ENCODE measurements at regions not wholly inside any gene's neighbourhood (a gene's known extent, or its start where the extent isn't known, plus 50 kb on each side); places are given as distances from the start of the nearest gene placed in this dataset.
"Not testable (repeated sequence)": the region's sequence is repeated elsewhere in the genome, so short reads cannot be mapped to it uniquely, and the experiment has no call there.

- no peak for DNase-seq
These were observed 1043.8 kb upstream of the EDIL3 start for GRCh38 chr5:85428426-85428934.

DNA sequence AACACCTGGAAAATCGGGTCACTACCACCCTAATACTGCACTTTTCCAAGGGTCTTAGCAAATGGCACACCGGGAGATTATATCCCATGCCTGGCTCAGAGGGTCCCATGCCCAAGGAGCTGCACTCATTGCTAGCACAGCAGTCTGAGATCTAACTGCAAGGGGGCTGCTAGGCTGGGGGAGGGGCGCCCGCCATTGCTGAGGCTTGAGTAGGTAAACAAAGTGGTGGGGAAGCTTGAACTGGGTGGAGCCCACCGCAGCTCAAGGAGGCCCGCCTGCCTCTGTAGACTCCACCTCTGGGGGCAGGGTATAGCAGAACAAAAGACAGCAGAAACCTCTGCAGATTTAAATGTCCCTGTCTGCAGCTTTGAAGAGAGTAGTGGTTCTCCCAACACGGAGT is 1047.0 kb upstream of the EDIL3 start:
- DNase-seq, result not testable (repeated sequence)

GRCh38 chr5:85441156-85441555 is 1056.5 kb upstream of the EDIL3 start:
- no peak for DNase-seq

DNA sequence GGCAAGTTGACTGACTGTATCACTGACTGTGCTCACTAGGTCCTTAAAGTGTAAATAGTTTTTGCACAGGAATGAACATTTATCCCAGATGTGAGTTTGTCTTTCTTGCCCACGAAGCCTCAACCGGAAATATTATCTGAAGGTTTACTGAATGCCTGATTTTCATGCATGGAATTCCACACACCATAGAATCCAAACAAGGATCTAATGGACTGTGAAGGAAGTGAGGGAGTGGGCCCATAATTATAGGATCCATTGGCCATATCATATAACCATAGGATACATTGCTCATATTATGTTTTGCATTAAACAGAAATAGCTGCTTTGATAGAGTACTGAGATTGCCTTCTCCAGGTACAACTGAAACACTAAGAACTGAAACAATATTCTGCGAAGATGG is 1057.2 kb upstream of the EDIL3 start:
- no peak for DNase-seq

GRCh38 chr5:85452322-85453025 is 1067.8 kb upstream of the EDIL3 start:
- no peak for DNase-seq

DNA sequence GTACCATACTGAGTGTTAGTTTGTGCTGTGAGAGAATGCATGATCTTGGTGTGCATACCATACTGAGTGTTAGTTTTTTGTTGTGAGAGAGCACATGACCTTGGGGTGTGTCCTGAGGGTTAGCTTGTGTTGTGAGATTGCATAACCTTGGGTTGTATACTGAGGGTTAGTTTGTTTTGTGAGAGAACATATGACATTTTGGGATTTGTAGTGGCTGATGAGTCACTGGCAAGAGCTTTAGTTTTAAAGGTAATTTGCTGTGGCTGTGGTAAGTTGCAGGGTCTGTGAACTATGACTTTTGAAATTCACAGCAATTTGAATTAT is 1068.3 kb upstream of the EDIL3 start:
- DNase-seq, result no peak

- DNase-seq, result no peak
These were observed 1073.6 kb upstream of the EDIL3 start for GRCh38 chr5:85458319-85458718.

DNA sequence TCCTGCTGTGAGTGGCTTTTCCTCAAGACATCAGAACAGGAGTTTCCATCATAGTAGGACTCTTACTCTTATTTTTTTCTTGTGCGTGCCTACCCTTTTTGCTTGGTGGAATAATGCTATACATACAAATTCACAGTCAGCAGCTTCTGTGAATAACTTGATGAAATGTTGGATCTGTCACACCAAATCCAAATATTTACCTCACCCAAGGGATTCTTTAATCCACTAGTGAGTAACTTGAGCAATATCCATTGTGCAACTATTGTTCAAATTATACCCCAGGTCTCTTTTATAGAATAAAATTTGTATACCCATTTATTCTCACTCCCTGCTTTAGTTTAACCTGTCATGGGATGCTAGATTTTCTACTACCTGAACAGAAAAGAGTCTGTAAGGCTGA is 1078.3 kb upstream of the EDIL3 start:
- DNase-seq, result no peak

GRCh38 chr5:85466423-85466822 is 1081.7 kb upstream of the EDIL3 start:
- DNase-seq, result no peak

- DNase-seq, result no peak
These were observed 1088.1 kb upstream of the EDIL3 start for GRCh38 chr5:85472749-85473148.

GRCh38 chr5:85475151-85475550 is 1090.5 kb upstream of the EDIL3 start:
- not testable (repeated sequence) for DNase-seq

GRCh38 chr5:85476617-85477016 is 1091.9 kb upstream of the EDIL3 start:
- DNase-seq, result no peak

- DNase-seq, result no peak
These were observed 1095.2 kb upstream of the EDIL3 start for GRCh38 chr5:85479849-85480248.

DNA sequence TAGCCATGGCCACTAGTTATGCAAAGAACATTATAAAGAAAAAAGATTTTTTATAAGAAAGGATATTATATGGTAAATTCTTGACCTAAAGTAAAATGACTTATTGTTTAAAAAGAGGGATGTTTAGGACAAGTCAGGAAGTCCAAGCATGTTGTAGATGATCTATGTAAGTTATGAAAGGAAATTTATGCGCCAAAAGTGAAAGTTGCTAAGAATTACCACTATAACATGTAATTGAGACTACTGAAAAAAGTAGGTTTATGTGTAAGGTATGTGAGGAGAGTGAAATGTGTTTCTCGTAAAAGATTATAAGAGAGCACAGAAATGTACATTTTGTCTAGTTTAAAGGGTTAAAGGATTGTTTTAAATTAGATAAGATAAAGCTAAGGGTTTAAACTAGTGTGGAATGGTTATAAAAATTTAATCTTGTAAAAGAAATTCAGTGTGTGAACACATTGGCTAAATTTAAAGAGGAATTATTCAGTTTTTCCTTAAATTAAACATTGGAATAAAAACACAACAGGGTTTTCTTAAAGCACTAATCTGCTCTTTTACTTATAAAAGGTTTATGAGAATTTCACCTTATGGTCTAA is 1100.4 kb upstream of the EDIL3 start:
- DNase-seq, result no peak

GRCh38 chr5:85488295-85488694 is 1103.6 kb upstream of the EDIL3 start:
- no peak for DNase-seq

DNA sequence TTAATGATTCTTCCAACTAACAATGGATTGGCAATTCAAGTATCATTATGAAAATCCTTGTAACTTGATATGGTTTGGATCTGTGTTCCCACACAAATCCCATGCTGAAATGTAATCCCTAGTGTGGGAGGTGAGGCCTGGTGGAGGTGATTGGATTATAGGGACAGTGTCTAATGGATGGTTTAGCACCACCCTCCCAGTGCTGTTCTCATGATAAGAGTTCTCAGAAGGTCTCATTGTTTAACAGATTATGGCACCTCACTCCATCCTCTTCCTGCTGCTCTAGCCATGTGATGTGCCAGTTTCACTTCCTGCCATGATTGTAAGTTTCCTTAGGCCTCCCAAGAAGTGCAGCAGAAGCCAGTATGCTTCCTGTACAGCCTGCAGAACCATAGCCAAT is 1116.2 kb upstream of the EDIL3 start:
- DNase-seq, result no peak

- no peak for DNase-seq
These were observed 1104.8 kb upstream of the COX7C start for GRCh38 chr5:85512896-85513295.

DNA sequence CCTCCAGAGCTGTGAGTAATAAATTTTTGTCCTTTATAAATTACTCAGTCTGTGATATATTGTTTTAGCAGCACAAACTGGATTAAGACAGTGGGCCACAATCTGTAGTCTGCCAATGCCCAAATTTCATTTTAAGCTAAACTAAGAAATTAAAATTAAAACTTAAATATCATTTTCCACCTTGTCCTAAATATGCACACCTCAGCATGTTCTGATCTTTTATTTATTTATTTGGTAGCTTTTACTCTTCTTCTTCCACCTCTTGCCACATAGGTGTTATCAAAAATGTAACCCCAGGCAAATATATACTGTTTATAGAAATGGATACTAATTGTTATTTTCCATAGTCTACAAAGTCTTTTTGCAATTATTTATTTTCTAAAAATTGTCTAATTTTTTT is 1102.2 kb upstream of the COX7C start:
- no peak for DNase-seq

GRCh38 chr5:85517386-85517785 is 1100.4 kb upstream of the COX7C start:
- DNase-seq, result no peak

DNA sequence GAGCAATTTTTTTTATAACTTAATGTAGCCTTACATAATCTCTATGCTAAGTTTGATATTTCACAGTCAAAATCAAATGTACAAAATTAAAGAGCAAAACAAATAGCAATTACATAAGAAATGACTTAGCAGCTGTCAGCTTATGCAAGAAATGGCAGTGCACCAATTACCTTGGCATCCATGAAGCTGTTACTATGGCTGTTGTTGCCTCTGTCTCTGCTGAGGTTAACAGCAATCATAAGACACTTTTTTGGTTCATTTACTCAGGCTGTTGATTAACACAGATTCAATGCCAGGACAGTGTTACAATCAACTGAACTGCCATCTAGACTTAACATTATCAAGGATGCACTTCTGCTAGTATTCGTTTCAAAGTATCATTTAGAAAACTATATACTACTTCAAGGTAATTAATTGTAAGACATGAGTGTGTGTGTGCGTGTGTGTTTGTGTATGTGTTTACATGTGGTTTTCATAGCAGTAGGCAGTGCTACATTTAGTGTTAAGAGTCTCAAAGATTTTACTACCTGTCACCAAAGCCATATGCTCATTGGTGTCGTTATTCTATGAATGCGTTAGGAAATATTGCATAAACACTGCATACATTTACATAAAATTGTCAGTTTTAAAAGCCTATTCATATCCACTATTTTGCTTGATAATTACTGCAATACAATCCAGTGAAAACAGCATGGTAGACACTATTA is 1084.2 kb upstream of the COX7C start:
- DNase-seq, result no peak

DNA sequence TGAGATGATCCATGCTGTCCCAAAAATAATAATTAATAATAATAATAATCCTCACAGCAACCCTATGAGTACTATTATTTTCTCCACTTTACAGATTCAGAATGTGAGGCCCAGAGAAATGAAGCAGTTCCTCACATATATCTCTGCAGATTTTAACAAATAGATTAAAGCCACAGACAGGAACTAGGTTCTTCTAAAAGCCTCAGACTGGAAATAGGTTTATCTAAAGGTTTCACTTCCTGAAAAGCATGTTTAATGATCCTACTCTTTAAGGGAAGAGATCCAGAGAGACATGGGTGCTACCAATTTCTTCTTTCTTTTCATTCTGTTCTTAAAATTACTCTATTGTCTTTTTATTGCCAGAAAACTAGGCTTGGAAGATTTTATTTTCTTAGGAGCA is 1079.4 kb upstream of the COX7C start:
- no peak for DNase-seq

GRCh38 chr5:85545129-85545528 is 1072.6 kb upstream of the COX7C start:
- no peak for DNase-seq

DNA sequence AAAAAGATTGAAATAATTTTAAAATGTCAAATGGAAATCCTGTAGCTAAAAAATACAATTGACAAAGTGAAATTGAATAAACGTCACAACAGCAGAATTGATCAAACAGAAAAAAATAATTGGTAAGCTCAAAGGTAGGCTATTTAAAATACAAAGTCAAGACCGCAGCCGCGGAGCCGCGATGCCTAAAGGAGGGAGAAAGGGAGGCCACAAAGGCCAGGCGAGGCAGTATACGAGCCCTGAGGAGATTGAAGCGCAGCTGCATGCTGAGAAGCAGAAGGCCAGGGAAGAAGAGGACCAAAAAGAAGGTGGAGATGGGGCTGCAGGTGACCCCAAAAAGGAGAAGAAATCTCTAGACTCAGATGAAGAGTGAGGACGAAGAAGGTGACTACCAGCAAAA is 1068.5 kb upstream of the COX7C start:
- DNase-seq, result no peak

DNA sequence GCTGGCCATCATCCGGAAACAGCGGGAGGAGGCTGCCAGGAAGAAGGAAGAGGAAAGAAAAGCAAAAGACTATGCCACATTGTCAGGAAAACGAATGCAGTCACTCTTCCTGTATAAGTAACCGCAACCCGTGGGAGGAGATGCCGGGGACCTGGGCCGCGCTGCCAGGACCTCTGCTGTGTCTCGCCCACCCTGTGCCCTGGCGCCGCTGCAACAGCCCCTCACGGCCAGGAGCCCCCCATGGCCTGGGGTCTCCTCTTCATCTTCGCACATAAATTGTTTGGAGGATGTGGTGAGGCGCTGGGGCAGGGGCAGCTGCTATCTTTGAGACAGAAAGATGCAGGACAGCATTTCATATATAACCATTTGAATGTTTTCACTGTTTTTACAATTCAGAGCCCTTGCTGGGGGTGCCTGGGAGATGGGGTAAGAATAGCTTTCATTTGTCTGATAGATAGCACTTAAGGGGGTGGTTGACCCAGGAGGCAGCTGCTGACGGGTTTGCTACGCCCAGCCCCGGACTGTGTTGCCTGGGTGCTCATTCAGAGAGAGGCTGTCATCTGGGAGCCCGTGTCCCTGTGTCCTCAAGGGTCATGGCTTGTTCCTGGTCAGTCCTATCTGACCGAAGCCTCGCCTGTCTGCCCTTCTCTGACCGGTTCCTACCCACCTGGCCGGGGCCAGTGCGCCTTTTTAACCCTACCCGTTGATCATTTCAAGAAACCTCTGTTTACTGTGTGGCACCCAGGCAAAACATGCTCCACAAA is 1067.7 kb upstream of the COX7C start:
- DNase-seq, result no peak
